HCT116 (cell line): ENCODE measurements at regions not wholly inside any gene's neighbourhood (a gene's known extent, or its start where the extent isn't known, plus 50 kb on each side); places are given as distances from the start of the nearest gene placed in this dataset.

Source experiments
- ATAC-seq: fragments of 200-7000 bp; cut with Tn5 transposase; 2 replicates; pipeline ENCODE4 v1.9.1; 2020; ENCODE audit warnings: mild to moderate bottlenecking, moderate library complexity
- BruUV-seq: library from RNA; stranded (reverse); fragments of 400-500 nt; replicated peaks from 2 replicates; lab custom pipeline; 2021; lab: Mats Ljungman, UMichigan
- CTCF ChIA-PET: fragments of 300-600 bp; sonication (Branson Sonifier 250); formaldehyde crosslinking; loops from one replicate; lab custom pipeline; 2021; ENCODE audit warnings: antibody characterized with exemption; lab: Charles Lee
- POLR2A ChIA-PET: fragments of 300-600, 350-600 bp; sonication (Branson Sonifier 250); formaldehyde crosslinking; loops from one replicate; lab custom pipeline; 2021; ENCODE audit warnings: antibody characterized with exemption; lab: Charles Lee
- RAD21 ChIA-PET, 2 experiments: fragments of 300-600 bp; sonication (Branson Sonifier 250); formaldehyde crosslinking; loops; one replicate each; lab custom pipeline; 2023; ENCODE audit warnings: low total read pairs in 2 of 2; ENCODE audit not compliant: uncharacterized antibody in 2 of 2, unreplicated experiment in 2 of 2, low non-redundant PET in 1 of 2; lab: Charles Lee
- DNase-seq: peaks from one replicate; pipeline ENCODE4 v3.0.0-alpha.2; 2010; ENCODE audit warnings: low read depth, low spot score
- H2AFZ ChIP-seq: fragments of 200-600 bp; shearing (Covaris generic), sonication (generic); 2 replicates; pipeline ENCODE4 v1.6.1; 2017; ENCODE audit warnings: low read depth, mixed run types, mixed read lengths, antibody characterized with exemption, low read length; ENCODE audit not compliant: poor library complexity, severe bottlenecking
- H3K27ac ChIP-seq: 2 replicates; pipeline ENCODE4 v1.5.1; 2012; ENCODE audit warnings: low read depth, low read length
- H3K27me3 ChIP-seq: fragments of 200-600 bp; sonication (generic); 2 replicates; pipeline ENCODE4 v1.6.1; 2016; ENCODE audit warnings: mixed run types, low read length, mixed read lengths; ENCODE audit not compliant: insufficient read depth
- H3K36me3 ChIP-seq, 2 experiments: fragments of 200-500 bp in 1 of 2; fragments of 200-600 bp in 1 of 2; sonication (Bioruptor generic) in 1 of 2; sonication (generic) in 1 of 2; 2 replicates each; pipeline versions ENCODE4 v1.5.1 to v1.6.1; 2014 to 2016; ENCODE audit warnings: low read length in 2 of 2, inconsistent platforms in 1 of 2, mixed read lengths in 1 of 2, mixed run types in 1 of 2; ENCODE audit not compliant: insufficient read depth in 2 of 2, control insufficient read depth in 1 of 2
- H3K4me1 ChIP-seq, 2 experiments: fragments of 200-600 bp in 1 of 2; sonication (generic) in 1 of 2; 2 replicates each; pipeline versions ENCODE4 v1.5.1 to v1.6.1; 2012 to 2017; ENCODE audit warnings: low read length in 2 of 2, inconsistent platforms in 1 of 2, mild to moderate bottlenecking in 1 of 2, mixed read lengths in 1 of 2, mixed run types in 1 of 2, moderate library complexity in 1 of 2; ENCODE audit not compliant: insufficient read depth in 2 of 2, control insufficient read depth in 1 of 2
- H3K4me2 ChIP-seq: fragments of 200-600 bp; sonication (generic); 2 replicates; pipeline ENCODE4 v1.6.1; 2017; ENCODE audit warnings: mixed run types, low read length, mixed read lengths
- H3K4me3 ChIP-seq, 2 experiments: fragments of 200-600 bp in 1 of 2; sonication (generic) in 1 of 2; replicated peaks in 1 of 2; 2 replicates each; pipeline ENCODE4 v1.5.1; 2011 to 2016; ENCODE audit warnings: low read length in 2 of 2, control low read depth in 1 of 2, low read depth in 1 of 2, mild to moderate bottlenecking in 1 of 2, mixed read lengths in 1 of 2, mixed run types in 1 of 2
- H3K79me2 ChIP-seq: fragments of 200-600 bp; sonication (generic); 2 replicates; pipeline ENCODE4 v1.6.1; 2017; ENCODE audit warnings: mild to moderate bottlenecking, mixed run types, low read length, moderate library complexity, mixed read lengths; ENCODE audit not compliant: insufficient read depth
- H3K9ac ChIP-seq: fragments of 200-600 bp; sonication (generic); 2 replicates; pipeline ENCODE4 v1.6.1; 2016; ENCODE audit warnings: low read length, mixed read lengths
- H3K9me2 ChIP-seq: fragments of 200-600 bp; sonication (generic), shearing (Covaris generic); 2 replicates; pipeline ENCODE4 v1.6.1; 2017; ENCODE audit warnings: mixed run types, mild to moderate bottlenecking, moderate library complexity; ENCODE audit not compliant: insufficient read depth
- H3K9me3 ChIP-seq, 2 experiments: fragments of 200-500 bp in 1 of 2; fragments of 200-600 bp in 1 of 2; sonication (Bioruptor generic) in 1 of 2; sonication (generic) in 1 of 2; 2 replicates each; pipeline ENCODE4 v1.6.1; 2014 to 2017; ENCODE audit warnings: low read length in 2 of 2, mixed read lengths in 2 of 2, inconsistent platforms in 1 of 2, low read depth in 1 of 2, mild to moderate bottlenecking in 1 of 2, mixed run types in 1 of 2, moderate library complexity in 1 of 2; ENCODE audit not compliant: control insufficient read depth in 1 of 2, insufficient read depth in 1 of 2
- H4K20me1 ChIP-seq: fragments of 200-600 bp; sonication (generic), shearing (Covaris generic); 2 replicates; pipeline ENCODE4 v1.6.1; 2017; ENCODE audit warnings: mixed run types, mild to moderate bottlenecking, moderate library complexity; ENCODE audit not compliant: insufficient read depth
- ATF3 ChIP-seq: IDR thresholded peaks from 2 replicates; pipeline ENCODE4 v1.6.1; 2012
- CBX3 ChIP-seq: IDR thresholded peaks from 2 replicates; pipeline ENCODE4 v1.6.1; 2012; ENCODE audit warnings: low read depth
- EGR1 ChIP-seq: IDR thresholded peaks from 2 replicates; pipeline ENCODE4 v1.6.1; 2012; ENCODE audit warnings: low read depth
- ELF1 ChIP-seq: IDR thresholded peaks from 2 replicates; pipeline ENCODE4 v1.6.1; 2012; ENCODE audit warnings: low read depth, borderline replicate concordance
- EZH2 ChIP-seq: fragments of 200-600 bp; sonication (generic); IDR thresholded peaks from 2 replicates; pipeline ENCODE4 v1.6.1; 2017; ENCODE audit warnings: antibody characterized with exemption, mixed run types
- EZH2phosphoT487 ChIP-seq: fragments of 200-600 bp; IDR thresholded peaks from 2 replicates; pipeline ENCODE4 v1.6.1; 2018; ENCODE audit warnings: antibody characterized with exemption, borderline replicate concordance
- FOSL1 ChIP-seq: IDR thresholded peaks from 2 replicates; pipeline ENCODE4 v1.6.1; 2012; ENCODE audit warnings: low read depth
- JUND ChIP-seq: IDR thresholded peaks from 2 replicates; pipeline ENCODE4 v1.6.1; 2012
- POLR2A ChIP-seq: IDR thresholded peaks from 2 replicates; pipeline ENCODE4 v1.7.0; 2011; ENCODE audit warnings: borderline replicate concordance; ENCODE audit not compliant: insufficient read depth, insufficient read length; ENCODE audit errors: extremely low read depth
- RAD21 ChIP-seq: IDR thresholded peaks from 2 replicates; pipeline ENCODE4 v1.6.1; 2012; ENCODE audit warnings: low read depth, mild to moderate bottlenecking
- SIN3A ChIP-seq: IDR thresholded peaks from 2 replicates; pipeline ENCODE4 v1.6.1; 2012; ENCODE audit warnings: low read depth
- SP1 ChIP-seq: IDR thresholded peaks from 2 replicates; pipeline ENCODE4 v1.6.1; 2012; ENCODE audit warnings: low read depth
- SRF ChIP-seq: IDR thresholded peaks from 2 replicates; pipeline ENCODE4 v1.6.1; 2012; ENCODE audit warnings: low read depth
- TCF7L2 ChIP-seq: IDR thresholded peaks from 2 replicates; pipeline ENCODE4 v1.7.0; 2011; ENCODE audit warnings: borderline replicate concordance, inconsistent platforms; ENCODE audit not compliant: insufficient read depth, insufficient read length; ENCODE audit errors: extremely low read depth
- YY1 ChIP-seq: IDR thresholded peaks from 2 replicates; pipeline ENCODE4 v1.6.1; 2011; ENCODE audit warnings: low read length, low read depth, moderate library complexity, mild to moderate bottlenecking; ENCODE audit not compliant: insufficient replicate concordance; ENCODE audit errors: extremely low read depth
- ZFX ChIP-seq: fragments of 450-650 bp; IDR thresholded peaks from 2 replicates; pipeline ENCODE4 v1.6.1; 2017
- intact Hi-C: fragments of 100-400 bp; cut with micrococcal nuclease; formaldehyde crosslinking; loops from 2 replicates; pipeline ENCODE4 v1.10.0; 2022
- TF ChIP-seq, protein P1 (sequence below): IDR thresholded peaks from 2 replicates; pipeline ENCODE4 v1.6.1; 2012
- TF ChIP-seq, protein P2 (sequence below): IDR thresholded peaks from 2 replicates; pipeline ENCODE4 v1.6.1; 2012; ENCODE audit warnings: low read depth
- TF ChIP-seq, protein P3 (sequence below): IDR thresholded peaks from 2 replicates; pipeline ENCODE4 v1.6.1; 2011; ENCODE audit warnings: mild to moderate bottlenecking, low read length, moderate library complexity; ENCODE audit not compliant: insufficient replicate concordance; ENCODE audit errors: extremely low read depth

DNA sequence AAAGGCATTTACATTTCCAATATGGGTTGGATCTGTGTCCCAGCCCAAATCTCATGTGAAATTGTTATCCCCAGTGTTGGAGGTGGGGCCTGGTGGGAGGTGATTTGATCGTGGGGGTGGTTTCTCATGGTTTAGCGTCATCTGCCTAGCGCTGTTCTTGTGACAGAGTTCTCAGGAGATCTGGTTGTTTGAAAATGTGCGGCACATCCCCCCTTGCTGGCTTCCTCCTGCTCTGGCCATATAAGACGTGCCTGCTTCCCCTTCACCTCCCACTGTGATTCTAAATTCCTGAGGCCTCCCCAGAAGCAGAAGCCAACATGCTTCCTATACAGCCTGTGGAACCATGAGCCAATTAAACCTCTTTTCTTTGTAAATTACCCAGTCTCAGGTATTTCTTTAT, 126.2 kb upstream of the FNDC3A start:
- Histone ChIP-seq H2AFZ (no peak overlapping the region), H3K9me2 (no peaks in the 10 kb centered on the region), H3K36me3 (no peaks in the 10 kb centered on the region), H3K4me2 (no peak overlapping the region), H3K4me3 (no peak overlapping the region), H3K9me3 (no peaks in the 10 kb centered on the region), H4K20me1 (no peaks in the 10 kb centered on the region), H3K4me1 (no peaks in the 10 kb centered on the region), H3K27me3 (no peaks in the 10 kb centered on the region), H3K79me2 (no peaks in the 10 kb centered on the region), H3K27ac (no peak overlapping the region), H3K9ac (no peak overlapping the region)
- no TSS peak for BruUV-seq
- no peak for DNase-seq
- ChIA-PET RAD21 (no interaction called here), CTCF (no interaction called here), POLR2A (no interaction called here)
- intact Hi-C loops, result no loop called here
- no peak for ATAC-seq
- TF ChIP-seq SP1, result no peak
- TF ChIP-seq EGR1, result no peak
- TF ChIP-seq ELF1, result no peak
- TF ChIP-seq EZH2, result no peak
- TF ChIP-seq POLR2A, result no peak
- no peak for TF ChIP-seq SIN3A
- TF ChIP-seq SRF, result no peak
- TF ChIP-seq CBX3, result no peak
- TF ChIP-seq ATF3, result no peak
- no peak for TF ChIP-seq EZH2phosphoT487

GRCh38 chr13:48851707-48852106, 124.0 kb upstream of the FNDC3A start:
- no peaks in the 10 kb centered on the region for H3K79me2 ChIP-seq
- H2AFZ ChIP-seq, result no peak overlapping the region
- ChIA-PET RAD21 (no interaction called here), CTCF (no interaction called here), POLR2A (no interaction called here)
- no peaks in the 10 kb centered on the region for H4K20me1 ChIP-seq
- no peak overlapping the region for H3K27ac ChIP-seq
- H3K9me2 ChIP-seq, result no peaks in the 10 kb centered on the region
- intact Hi-C loops, result no loop called here
- no peaks in the 10 kb centered on the region for H3K4me1 ChIP-seq
- H3K9me3 ChIP-seq, result no peaks in the 10 kb centered on the region
- H3K4me2 ChIP-seq, result no peak overlapping the region
- H3K36me3 ChIP-seq, result no peaks in the 10 kb centered on the region
- H3K9ac ChIP-seq, result no peak overlapping the region
- no peak for ATAC-seq
- DNase-seq, result no peak
- no TSS peak for BruUV-seq
- H3K4me3 ChIP-seq, result no peak overlapping the region
- H3K27me3 ChIP-seq, result no peaks in the 10 kb centered on the region
- TF ChIP-seq, protein P1, sequence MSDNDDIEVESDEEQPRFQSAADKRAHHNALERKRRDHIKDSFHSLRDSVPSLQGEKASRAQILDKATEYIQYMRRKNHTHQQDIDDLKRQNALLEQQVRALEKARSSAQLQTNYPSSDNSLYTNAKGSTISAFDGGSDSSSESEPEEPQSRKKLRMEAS, result no peak
- TF ChIP-seq, protein P2, sequence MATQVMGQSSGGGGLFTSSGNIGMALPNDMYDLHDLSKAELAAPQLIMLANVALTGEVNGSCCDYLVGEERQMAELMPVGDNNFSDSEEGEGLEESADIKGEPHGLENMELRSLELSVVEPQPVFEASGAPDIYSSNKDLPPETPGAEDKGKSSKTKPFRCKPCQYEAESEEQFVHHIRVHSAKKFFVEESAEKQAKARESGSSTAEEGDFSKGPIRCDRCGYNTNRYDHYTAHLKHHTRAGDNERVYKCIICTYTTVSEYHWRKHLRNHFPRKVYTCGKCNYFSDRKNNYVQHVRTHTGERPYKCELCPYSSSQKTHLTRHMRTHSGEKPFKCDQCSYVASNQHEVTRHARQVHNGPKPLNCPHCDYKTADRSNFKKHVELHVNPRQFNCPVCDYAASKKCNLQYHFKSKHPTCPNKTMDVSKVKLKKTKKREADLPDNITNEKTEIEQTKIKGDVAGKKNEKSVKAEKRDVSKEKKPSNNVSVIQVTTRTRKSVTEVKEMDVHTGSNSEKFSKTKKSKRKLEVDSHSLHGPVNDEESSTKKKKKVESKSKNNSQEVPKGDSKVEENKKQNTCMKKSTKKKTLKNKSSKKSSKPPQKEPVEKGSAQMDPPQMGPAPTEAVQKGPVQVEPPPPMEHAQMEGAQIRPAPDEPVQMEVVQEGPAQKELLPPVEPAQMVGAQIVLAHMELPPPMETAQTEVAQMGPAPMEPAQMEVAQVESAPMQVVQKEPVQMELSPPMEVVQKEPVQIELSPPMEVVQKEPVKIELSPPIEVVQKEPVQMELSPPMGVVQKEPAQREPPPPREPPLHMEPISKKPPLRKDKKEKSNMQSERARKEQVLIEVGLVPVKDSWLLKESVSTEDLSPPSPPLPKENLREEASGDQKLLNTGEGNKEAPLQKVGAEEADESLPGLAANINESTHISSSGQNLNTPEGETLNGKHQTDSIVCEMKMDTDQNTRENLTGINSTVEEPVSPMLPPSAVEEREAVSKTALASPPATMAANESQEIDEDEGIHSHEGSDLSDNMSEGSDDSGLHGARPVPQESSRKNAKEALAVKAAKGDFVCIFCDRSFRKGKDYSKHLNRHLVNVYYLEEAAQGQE, result no peak
- TF ChIP-seq JUND, result no peak
- no peak for TF ChIP-seq ZFX
- TF ChIP-seq FOSL1, result no peak
- TF ChIP-seq POLR2A, result no peak
- no peak for TF ChIP-seq SP1
- TF ChIP-seq TCF7L2, result no peak
- TF ChIP-seq, protein P3, sequence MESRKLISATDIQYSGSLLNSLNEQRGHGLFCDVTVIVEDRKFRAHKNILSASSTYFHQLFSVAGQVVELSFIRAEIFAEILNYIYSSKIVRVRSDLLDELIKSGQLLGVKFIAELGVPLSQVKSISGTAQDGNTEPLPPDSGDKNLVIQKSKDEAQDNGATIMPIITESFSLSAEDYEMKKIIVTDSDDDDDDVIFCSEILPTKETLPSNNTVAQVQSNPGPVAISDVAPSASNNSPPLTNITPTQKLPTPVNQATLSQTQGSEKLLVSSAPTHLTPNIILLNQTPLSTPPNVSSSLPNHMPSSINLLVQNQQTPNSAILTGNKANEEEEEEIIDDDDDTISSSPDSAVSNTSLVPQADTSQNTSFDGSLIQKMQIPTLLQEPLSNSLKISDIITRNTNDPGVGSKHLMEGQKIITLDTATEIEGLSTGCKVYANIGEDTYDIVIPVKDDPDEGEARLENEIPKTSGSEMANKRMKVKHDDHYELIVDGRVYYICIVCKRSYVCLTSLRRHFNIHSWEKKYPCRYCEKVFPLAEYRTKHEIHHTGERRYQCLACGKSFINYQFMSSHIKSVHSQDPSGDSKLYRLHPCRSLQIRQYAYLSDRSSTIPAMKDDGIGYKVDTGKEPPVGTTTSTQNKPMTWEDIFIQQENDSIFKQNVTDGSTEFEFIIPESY, result no peak
- TF ChIP-seq YY1, result no peak
- no peak for TF ChIP-seq RAD21
